Activated naive CD4-positive, alpha-beta T cell treated with anti-CD3 and anti-CD28 coated beads for 36 hours (primary cell): ENCODE measurements at regions not wholly inside any gene's neighbourhood (a gene's known extent, or its start where the extent isn't known, plus 50 kb on each side); places are given as distances from the start of the nearest gene placed in this dataset.
"Not testable (repeated sequence)": the region's sequence is repeated elsewhere in the genome, so short reads cannot be mapped to it uniquely, and the experiment has no call there.

ENCODE experiments used
- CTCF ChIA-PET: fragments of 350-600 bp; sonication (Branson Sonifier 250); formaldehyde crosslinking; loops from one replicate; lab custom pipeline; 2021; ENCODE audit warnings: antibody characterized with exemption; lab: Charles Lee
- DNase-seq: peaks from one replicate; pipeline ENCODE4 v3.0.0-alpha.2; 2020
- H3K27ac Mint-ChIP-seq: one replicate; pipeline ENCODE4 v1.8.0; 2021; ENCODE audit warnings: mild to moderate bottlenecking, mixed read lengths
- H3K27me3 Mint-ChIP-seq: one replicate; pipeline ENCODE4 v1.8.0; 2021; ENCODE audit warnings: low read depth, mixed read lengths
- H3K36me3 Mint-ChIP-seq: one replicate; pipeline ENCODE4 v1.8.0; 2021; ENCODE audit warnings: low read depth, mixed read lengths
- H3K4me1 Mint-ChIP-seq: one replicate; pipeline ENCODE4 v1.8.0; 2021; ENCODE audit warnings: low read depth, mixed read lengths
- H3K4me3 Mint-ChIP-seq: one replicate; pipeline ENCODE4 v1.8.0; 2021; ENCODE audit warnings: mild to moderate bottlenecking, moderate library complexity, mixed read lengths
- H3K9me3 Mint-ChIP-seq: one replicate; pipeline ENCODE4 v1.8.0; 2021; ENCODE audit warnings: mixed read lengths
- intact Hi-C: fragments of 100-400 bp; cut with micrococcal nuclease; formaldehyde crosslinking; loops from one replicate; pipeline ENCODE4 v1.15.1; 2023

GRCh38 chr10:120187168-120187567, 269.9 kb upstream of the PLPP4 start:
- H3K27ac Mint-ChIP-seq, H3K4me1 Mint-ChIP-seq, H3K9me3 Mint-ChIP-seq, intact Hi-C loops, H3K27me3 Mint-ChIP-seq, DNase-seq, CTCF ChIA-PET, H3K36me3 Mint-ChIP-seq, H3K4me3 Mint-ChIP-seq: not testable (repeated sequence)

- no peaks in the 10 kb centered on the region for H3K9me3 Mint-ChIP-seq
- no peak for DNase-seq
- H3K4me1 Mint-ChIP-seq, result no peaks in the 10 kb centered on the region
- H3K36me3 Mint-ChIP-seq, result no peaks in the 10 kb centered on the region
- H3K27ac Mint-ChIP-seq, result no peak overlapping the region
- no peak overlapping the region for H3K4me3 Mint-ChIP-seq
- CTCF ChIA-PET, result interaction anchor here (0.6 kb wide), 1 partner anchor 1479 kb away, joined by 3 read pairs; no protein-coding TSS in a partner anchor
- intact Hi-C loops, result no loop called here
- H3K27me3 Mint-ChIP-seq, result no peaks in the 10 kb centered on the region
Observed at GRCh38 chr10:120188950-120189349, 268.1 kb upstream of the PLPP4 start.

GRCh38 chr10:120195984-120196712, 260.9 kb upstream of the PLPP4 start:
- no peak overlapping the region for H3K27ac Mint-ChIP-seq
- no peaks in the 10 kb centered on the region for H3K27me3 Mint-ChIP-seq
- intact Hi-C loops, result no loop called here
- no peak overlapping the region for H3K4me3 Mint-ChIP-seq
- DNase-seq, result no peak
- CTCF ChIA-PET, result no interaction called here
- no peaks in the 10 kb centered on the region for H3K36me3 Mint-ChIP-seq
- no peaks in the 10 kb centered on the region for H3K9me3 Mint-ChIP-seq
- H3K4me1 Mint-ChIP-seq, result no peaks in the 10 kb centered on the region

GRCh38 chr10:120204877-120205276, 252.2 kb upstream of the PLPP4 start:
- Mint-ChIP-seq H3K36me3 (no peaks in the 10 kb centered on the region), H3K4me3 (no peak overlapping the region), H3K27ac (no peak overlapping the region), H3K27me3 (no peaks in the 10 kb centered on the region), H3K9me3 (no peaks in the 10 kb centered on the region), H3K4me1 (no peaks in the 10 kb centered on the region)
- intact Hi-C loops, result no loop called here
- no peak for DNase-seq
- CTCF ChIA-PET, result no interaction called here

GRCh38 chr10:120205368-120206018, 251.5 kb upstream of the PLPP4 start:
- Mint-ChIP-seq H3K27ac (no peak overlapping the region), H3K36me3 (no peaks in the 10 kb centered on the region), H3K9me3 (no peaks in the 10 kb centered on the region), H3K4me3 (no peak overlapping the region), H3K27me3 (no peaks in the 10 kb centered on the region), H3K4me1 (no peaks in the 10 kb centered on the region)
- DNase-seq, result no peak
- intact Hi-C loops, result no loop called here
- CTCF ChIA-PET, result no interaction called here

GRCh38 chr10:120208488-120208887, 248.5 kb upstream of the PLPP4 start:
- H3K4me3 Mint-ChIP-seq, result no peak overlapping the region
- H3K27ac Mint-ChIP-seq, result no peak overlapping the region
- H3K9me3 Mint-ChIP-seq, result no peaks in the 10 kb centered on the region
- intact Hi-C loops, result no loop called here
- CTCF ChIA-PET, result interaction anchor here (0.7 to 0.8 kb wide), 2 partner anchors 13 to 19 kb away, joined by 3 to 5 read pairs; no protein-coding TSS in a partner anchor
- no peaks in the 10 kb centered on the region for H3K4me1 Mint-ChIP-seq
- no peaks in the 10 kb centered on the region for H3K27me3 Mint-ChIP-seq
- DNase-seq, result no peak
- no peaks in the 10 kb centered on the region for H3K36me3 Mint-ChIP-seq

GRCh38 chr10:120209124-120209762, 247.8 kb upstream of the PLPP4 start:
- CTCF ChIA-PET, result interaction anchor here (0.8 kb wide), 1 partner anchor 18 kb away, joined by 3 read pairs; no protein-coding TSS in a partner anchor

GRCh38 chr10:120212275-120212674, 244.8 kb upstream of the PLPP4 start:
- intact Hi-C loops, result no loop called here
- no peak for DNase-seq
- H3K9me3 Mint-ChIP-seq, result peaks cover 1% of the 10 kb centered on the region
- H3K27me3 Mint-ChIP-seq, result no peaks in the 10 kb centered on the region
- no peak overlapping the region for H3K4me3 Mint-ChIP-seq
- CTCF ChIA-PET, result interaction anchor here (1.2 kb wide), 1 partner anchor 9 kb away, joined by 4 read pairs; no protein-coding TSS in a partner anchor
- H3K27ac Mint-ChIP-seq, result no peak overlapping the region
- no peaks in the 10 kb centered on the region for H3K4me1 Mint-ChIP-seq
- H3K36me3 Mint-ChIP-seq, result peaks cover 1% of the 10 kb centered on the region

More at GRCh38 chr10:120209124-120209762, 247.8 kb upstream of the PLPP4 start:
- Mint-ChIP-seq H3K36me3 (peaks cover under 1% of the 10 kb centered on the region), H3K27me3 (no peaks in the 10 kb centered on the region), H3K27ac (no peak overlapping the region), H3K4me3 (no peak overlapping the region), H3K9me3 (peaks cover under 1% of the 10 kb centered on the region), H3K4me1 (no peaks in the 10 kb centered on the region)
- DNase-seq, result no peak
- intact Hi-C loops, result no loop called here

GRCh38 chr10:120213283-120213682, 243.7 kb upstream of the PLPP4 start:
- DNase-seq, H3K27ac Mint-ChIP-seq, H3K4me3 Mint-ChIP-seq, H3K27me3 Mint-ChIP-seq, intact Hi-C loops, H3K4me1 Mint-ChIP-seq, H3K9me3 Mint-ChIP-seq, H3K36me3 Mint-ChIP-seq: not testable (repeated sequence)
- CTCF ChIA-PET, result interaction anchor here (1.2 kb wide), 1 partner anchor 8 kb away, joined by 4 read pairs; no protein-coding TSS in a partner anchor

GRCh38 chr10:120217736-120218135, 239.3 kb upstream of the PLPP4 start:
- CTCF ChIA-PET, result no interaction called here
- Mint-ChIP-seq H3K27ac (no peak overlapping the region), H3K4me3 (no peak overlapping the region), H3K27me3 (no peaks in the 10 kb centered on the region), H3K9me3 (peaks cover 1% of the 10 kb centered on the region), H3K36me3 (peaks cover 1% of the 10 kb centered on the region), H3K4me1 (no peaks in the 10 kb centered on the region)
- no peak for DNase-seq
- intact Hi-C loops, result no loop called here

GRCh38 chr10:120221873-120222485, 235.0 kb upstream of the PLPP4 start:
- Mint-ChIP-seq H3K9me3 (peaks cover 2% of the 10 kb centered on the region), H3K4me1 (no peaks in the 10 kb centered on the region), H3K27ac (no peak overlapping the region), H3K4me3 (no peak overlapping the region), H3K27me3 (no peaks in the 10 kb centered on the region), H3K36me3 (no peaks in the 10 kb centered on the region)
- peak; percentile 37 for DNase-seq
- CTCF ChIA-PET, result interaction anchor here (0.6 to 2.5 kb wide), 11 partner anchors 9 to 1227 kb away, joined by 3 to 16 read pairs (median 4); no protein-coding TSS in a partner anchor
- intact Hi-C loops, result loop anchor here (1.0 to 10.0 kb wide), 2 partner anchors 115 to 513 kb away; no protein-coding TSS in a partner anchor

GRCh38 chr10:120229641-120230040, 227.4 kb upstream of the PLPP4 start:
- H3K4me3 Mint-ChIP-seq, result no peak overlapping the region
- H3K27me3 Mint-ChIP-seq, result peaks cover 2% of the 10 kb centered on the region
- no peaks in the 10 kb centered on the region for H3K36me3 Mint-ChIP-seq
- CTCF ChIA-PET, result interaction anchor here (0.5 kb wide), 1 partner anchor 59 kb away, joined by 3 read pairs; no protein-coding TSS in a partner anchor
- DNase-seq, result no peak
- intact Hi-C loops, result loop anchor here (10.0 kb wide), 1 partner anchor 505 kb away; no protein-coding TSS in a partner anchor
- no peak overlapping the region for H3K27ac Mint-ChIP-seq
- no peaks in the 10 kb centered on the region for H3K4me1 Mint-ChIP-seq
- H3K9me3 Mint-ChIP-seq, result peaks cover 3% of the 10 kb centered on the region
